NCI-H2029 (cell line): ENCODE measurements at regions not wholly inside any gene's neighbourhood (a gene's known extent, or its start where the extent isn't known, plus 50 kb on each side); places are given as distances from the start of the nearest gene placed in this dataset.

Experiments used
- DNase-seq: peaks from one replicate; lab custom pipeline; 2025; lab: John Stamatoyannopoulos, UW

DNA sequence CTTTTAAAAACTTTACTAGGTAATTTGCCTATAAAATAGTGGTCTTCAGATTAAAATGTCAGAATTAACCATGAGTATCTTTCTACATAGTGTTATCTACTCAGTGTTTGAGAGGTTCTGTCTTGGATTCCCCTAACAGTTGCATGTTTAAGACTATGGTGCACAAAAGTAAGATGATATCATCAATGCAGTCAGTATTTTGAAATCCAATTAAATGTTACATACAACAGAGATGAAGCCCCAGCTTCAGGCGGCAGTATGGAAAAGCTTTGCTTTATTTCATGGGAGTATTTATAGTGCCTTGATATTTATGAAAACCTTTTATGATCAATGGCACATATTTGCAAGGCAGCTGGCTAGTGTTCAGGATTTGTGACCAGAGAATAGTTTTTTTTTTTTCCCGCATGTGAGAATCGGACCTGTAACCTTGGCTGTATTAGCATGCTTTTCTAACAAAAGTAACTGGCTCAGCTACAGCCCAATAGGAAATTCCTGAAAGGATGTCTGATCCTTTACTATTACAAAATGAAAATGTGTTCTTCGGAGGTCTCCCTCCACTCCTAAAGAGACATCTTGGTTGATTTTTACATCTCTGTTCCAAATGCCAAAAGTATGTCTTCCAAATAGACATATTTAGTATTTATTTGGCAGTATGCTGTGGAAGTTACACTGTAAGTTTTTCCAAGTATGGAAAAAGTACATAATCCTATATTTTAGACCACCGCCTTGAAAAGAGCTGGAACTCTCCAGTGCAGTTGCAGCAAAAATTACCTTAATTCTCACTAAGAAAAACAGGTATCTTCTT is 319.3 kb upstream of the UBE2E3 start:
- no peak for DNase-seq

GRCh38 chr2:180660207-180660606 is 320.2 kb upstream of the UBE2E3 start:
- no peak for DNase-seq

GRCh38 chr2:180657054-180657453 is 323.4 kb upstream of the UBE2E3 start:
- DNase-seq, result no peak

- DNase-seq, result no peak
Measured at GRCh38 chr2:180656455-180656847, 324.0 kb upstream of the UBE2E3 start.

GRCh38 chr2:180655842-180656454 is 324.5 kb upstream of the UBE2E3 start:
- no peak for DNase-seq

- DNase-seq, result no peak
Measured at GRCh38 chr2:180655393-180655792, 325.0 kb upstream of the UBE2E3 start.

DNA sequence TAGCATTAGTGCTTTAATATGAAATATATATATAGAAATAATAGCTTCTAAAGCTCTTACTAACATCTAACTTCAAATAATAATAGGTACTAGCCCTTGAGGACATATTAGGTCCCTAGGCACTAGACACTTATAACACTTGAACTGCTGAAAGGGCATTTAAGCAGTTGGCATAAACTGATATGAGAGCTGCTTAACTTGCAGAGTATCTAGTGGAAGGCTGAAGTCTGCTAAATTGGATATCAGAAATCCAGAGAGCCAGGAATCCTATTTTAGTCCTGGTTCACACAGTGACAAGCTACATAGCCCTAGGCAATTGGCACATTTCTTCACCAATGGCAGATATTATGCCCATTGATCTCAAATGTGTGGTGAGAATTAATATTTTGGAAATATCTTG is 326.9 kb upstream of the UBE2E3 start:
- DNase-seq, result no peak

DNA sequence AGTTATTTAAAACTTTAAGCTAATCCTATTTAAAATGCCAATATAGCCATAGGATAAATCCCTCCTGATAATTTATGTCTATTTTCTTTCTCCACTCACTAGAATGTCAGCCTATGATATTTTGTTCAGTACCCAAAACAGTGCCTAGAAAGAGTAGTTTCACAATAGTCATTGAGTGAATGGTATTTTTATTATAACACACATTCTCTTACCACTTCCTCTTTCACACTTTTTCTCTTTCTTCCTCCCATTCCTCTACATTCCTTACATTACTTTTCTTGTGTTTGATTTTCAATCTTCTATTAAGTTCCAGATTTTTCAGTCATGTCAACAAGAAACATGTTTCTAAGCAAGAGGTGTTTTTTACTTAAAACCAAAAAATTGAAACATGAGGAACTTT is 327.6 kb upstream of the UBE2E3 start:
- DNase-seq, result no peak

DNA sequence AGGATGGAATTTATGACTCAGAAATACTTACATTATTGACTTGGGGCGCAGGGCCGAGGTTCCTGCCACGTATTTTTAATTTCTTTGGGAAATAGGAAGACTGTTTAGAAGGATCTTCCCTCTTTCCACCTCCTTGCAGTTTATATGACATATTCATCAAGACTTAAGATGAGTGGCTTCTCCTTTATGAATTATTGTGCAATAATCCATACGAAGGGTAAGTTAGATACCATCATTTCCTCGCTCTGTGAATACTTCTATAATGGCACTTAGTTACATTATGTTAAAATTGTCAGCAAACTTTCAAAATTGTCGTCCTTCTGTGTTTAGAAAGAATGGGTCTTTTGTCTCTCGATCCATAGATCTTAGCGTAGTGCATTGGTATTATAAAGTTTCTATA is 328.8 kb upstream of the UBE2E3 start:
- DNase-seq, result no peak

- DNase-seq, result no peak
Measured at GRCh38 chr2:180647621-180648020, 332.8 kb upstream of the UBE2E3 start.

GRCh38 chr2:180647221-180647620 is 333.2 kb upstream of the UBE2E3 start:
- no peak for DNase-seq

GRCh38 chr2:180646756-180647155 is 333.6 kb upstream of the UBE2E3 start:
- DNase-seq, result no peak

GRCh38 chr2:180644709-180645108 is 335.7 kb upstream of the UBE2E3 start:
- no peak for DNase-seq

DNA sequence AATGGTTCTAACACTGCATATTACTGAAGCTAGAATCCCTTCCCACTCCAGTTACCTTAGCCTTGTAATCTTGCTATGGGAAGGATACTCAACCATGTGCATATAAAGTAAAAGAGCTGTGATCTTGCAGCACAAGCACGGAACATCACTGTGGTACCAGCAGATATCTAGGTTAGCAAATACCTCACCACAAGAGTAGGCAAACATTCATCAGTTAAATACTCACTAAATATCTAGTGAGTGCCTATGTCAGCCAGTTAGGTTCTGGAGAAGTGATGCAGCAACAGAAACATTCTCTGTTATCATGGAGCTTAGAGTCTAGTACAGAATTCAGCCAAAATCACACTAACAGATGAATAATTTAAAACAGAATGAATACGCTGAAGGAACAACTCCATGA is 349.6 kb upstream of the UBE2E3 start:
- DNase-seq, result no peak

DNA sequence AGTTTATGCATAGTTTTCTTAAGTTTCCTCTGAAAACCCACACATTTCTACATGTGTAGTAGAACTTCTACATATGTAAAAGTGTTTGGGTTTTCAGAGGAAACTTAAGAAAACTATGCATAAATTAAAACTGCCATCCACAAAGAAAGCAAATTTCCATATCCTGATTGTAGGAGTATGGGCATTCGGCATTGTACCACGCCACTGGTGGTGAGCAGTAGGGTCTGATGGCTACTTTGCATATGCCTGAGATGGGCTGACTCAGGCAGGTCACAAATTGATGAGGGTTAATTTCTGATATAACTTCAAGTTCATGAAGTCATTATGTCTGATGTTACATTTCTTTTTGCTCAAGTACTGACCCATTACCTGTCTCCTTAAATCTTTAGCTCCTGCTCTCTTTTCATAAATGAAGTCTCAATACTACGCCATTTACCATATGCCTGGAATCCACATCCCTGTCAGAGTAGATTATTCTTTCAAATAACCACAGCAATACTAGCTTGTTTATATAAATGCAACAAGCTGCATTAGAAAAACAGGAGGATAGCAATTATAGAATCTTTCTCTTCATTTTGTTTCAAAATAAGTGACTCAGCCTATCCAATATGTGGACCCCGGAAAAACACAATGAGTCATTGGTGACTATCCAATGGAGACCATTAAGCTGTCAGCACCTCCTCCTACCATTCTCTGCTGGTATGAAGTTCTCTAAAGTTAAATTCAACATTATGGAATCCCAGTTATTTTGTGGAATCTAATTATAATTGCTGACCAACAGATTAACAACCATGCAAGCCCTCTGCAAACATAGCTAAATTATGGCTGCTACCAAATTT is 355.2 kb upstream of the UBE2E3 start:
- no peak for DNase-seq

- DNase-seq, result no peak
Measured at GRCh38 chr2:180621941-180622918, 358.2 kb upstream of the UBE2E3 start.

DNA sequence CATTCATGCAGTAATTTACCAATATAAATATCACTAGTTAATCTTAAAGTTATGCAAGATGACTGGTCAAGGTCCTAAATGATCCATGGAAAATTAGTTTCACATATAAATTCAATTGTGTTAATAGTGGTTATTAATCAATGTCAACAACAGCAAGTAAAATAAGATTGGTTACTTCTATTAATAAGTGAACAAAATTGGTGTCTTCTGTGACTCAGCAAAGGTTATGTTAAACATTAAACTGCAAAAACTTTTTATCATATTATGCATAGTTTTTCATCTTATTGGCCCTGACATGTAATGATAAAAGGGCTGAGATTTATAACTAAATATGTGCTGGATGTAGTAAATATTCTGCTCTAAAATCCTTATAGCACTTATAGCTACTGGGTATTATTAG is 359.0 kb upstream of the UBE2E3 start:
- no peak for DNase-seq

- DNase-seq, result no peak
Measured at GRCh38 chr2:180618570-180618969, 361.8 kb upstream of the UBE2E3 start.

GRCh38 chr2:180614776-180615175 is 365.6 kb upstream of the UBE2E3 start:
- DNase-seq, result no peak

GRCh38 chr2:180609626-180610340 is 370.6 kb upstream of the UBE2E3 start:
- no peak for DNase-seq

DNA sequence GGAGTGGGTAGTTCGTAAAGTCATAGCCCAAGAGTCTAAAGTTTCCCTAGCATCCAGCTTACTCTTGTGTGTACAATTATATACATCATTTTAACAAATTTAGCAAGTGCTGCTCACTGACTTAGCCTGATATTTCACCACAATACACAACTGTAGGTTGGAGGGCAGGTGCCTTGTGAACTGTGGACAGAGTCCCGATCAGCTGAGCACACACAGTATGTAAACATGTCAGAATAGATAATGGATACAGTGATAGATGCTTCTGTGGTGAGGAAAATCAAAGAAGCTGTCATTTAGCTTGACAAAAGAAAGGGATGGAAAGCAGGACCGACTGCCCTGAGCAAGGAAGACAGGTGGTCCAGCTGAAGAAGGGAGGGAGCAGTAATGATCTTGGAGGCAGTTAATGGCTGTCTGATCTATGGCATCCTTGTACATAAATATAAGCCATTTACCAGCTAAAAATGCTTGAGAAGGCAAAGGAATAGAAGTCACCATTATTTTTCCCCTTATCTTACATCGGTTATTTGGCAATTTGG is 372.8 kb upstream of the UBE2E3 start:
- peak; percentile 74 for DNase-seq
